H9 (cell line): ENCODE measurements at regions not wholly inside any gene's neighbourhood (a gene's known extent, or its start where the extent isn't known, plus 50 kb on each side); places are given as distances from the start of the nearest gene placed in this dataset.

Experiments
- DNase-seq: peaks from one replicate; pipeline ENCODE4 v3.0.0-alpha.2; 2017
- H2AFZ ChIP-seq: one replicate; pipeline ENCODE4 v1.6.1; 2013; ENCODE audit warnings: mild to moderate bottlenecking, low read length, control low read depth, moderate library complexity
- H2AK5ac ChIP-seq: 2 replicates; pipeline ENCODE4 v1.6.1; 2013; ENCODE audit warnings: low read length, control low read depth, mixed read lengths; ENCODE audit not compliant: insufficient read length
- H2BK120ac ChIP-seq: one replicate; pipeline ENCODE4 v1.6.1; 2013; ENCODE audit warnings: low read depth, mild to moderate bottlenecking, low read length, control low read depth, inconsistent platforms; ENCODE audit not compliant: poor library complexity, severe bottlenecking
- H2BK12ac ChIP-seq: 2 replicates; pipeline ENCODE4 v1.6.1; 2013; ENCODE audit warnings: low read length, control low read depth, mixed read lengths, low read depth; ENCODE audit not compliant: insufficient read length
- H2BK15ac ChIP-seq: 2 replicates; pipeline ENCODE4 v1.6.1; 2013; ENCODE audit warnings: low read depth, low read length, control low read depth
- H2BK20ac ChIP-seq: one replicate; pipeline ENCODE4 v1.6.1; 2013; ENCODE audit warnings: low read depth, mild to moderate bottlenecking, low read length, control low read depth, inconsistent platforms; ENCODE audit not compliant: poor library complexity, severe bottlenecking
- H2BK5ac ChIP-seq: 2 replicates; pipeline ENCODE4 v1.6.1; 2013; ENCODE audit warnings: low read length, control low read depth, mixed read lengths; ENCODE audit not compliant: insufficient read length
- H3K14ac ChIP-seq: 2 replicates; pipeline ENCODE4 v1.6.1; 2013; ENCODE audit warnings: low read length, control low read depth; ENCODE audit not compliant: insufficient read depth
- H3K18ac ChIP-seq: 2 replicates; pipeline ENCODE4 v1.6.1; 2013; ENCODE audit warnings: low read depth, mild to moderate bottlenecking, mixed read lengths, low read length, control low read depth; ENCODE audit not compliant: insufficient read length
- H3K23ac ChIP-seq: 2 replicates; pipeline ENCODE4 v1.6.1; 2013; ENCODE audit warnings: low read length, control low read depth, mixed read lengths, low read depth; ENCODE audit not compliant: insufficient read length
- H3K23me2 ChIP-seq: 2 replicates; pipeline ENCODE4 v1.6.1; 2013; ENCODE audit warnings: low read depth, mild to moderate bottlenecking, mixed read lengths, low read length, control low read depth; ENCODE audit not compliant: insufficient read length, poor library complexity, severe bottlenecking
- H3K27ac ChIP-seq: 2 replicates; pipeline ENCODE4 v1.5.1; 2013; ENCODE audit warnings: low read length, control low read depth, mixed read lengths, low read depth; ENCODE audit not compliant: insufficient read length
- H3K27me3 ChIP-seq: 2 replicates; pipeline ENCODE4 v1.6.1; 2013; ENCODE audit warnings: low read length, control low read depth, inconsistent platforms; ENCODE audit not compliant: insufficient read depth
- H3K4ac ChIP-seq: 2 replicates; pipeline ENCODE4 v1.6.1; 2013; ENCODE audit warnings: low read depth, mild to moderate bottlenecking, control low read depth, inconsistent platforms, low read length, moderate library complexity
- H3K4me1 ChIP-seq: 2 replicates; pipeline ENCODE4 v1.6.1; 2013; ENCODE audit warnings: low read length, control low read depth, inconsistent platforms; ENCODE audit not compliant: insufficient read depth
- H3K4me2 ChIP-seq: 2 replicates; pipeline ENCODE4 v1.6.1; 2013; ENCODE audit warnings: low read length, control low read depth, mixed read lengths; ENCODE audit not compliant: insufficient read length, insufficient read depth
- H3K56ac ChIP-seq: 2 replicates; pipeline ENCODE4 v1.6.1; 2013; ENCODE audit warnings: low read depth, mild to moderate bottlenecking, mixed read lengths, low read length, control low read depth; ENCODE audit not compliant: insufficient read length
- H3K79me1 ChIP-seq: 2 replicates; pipeline ENCODE4 v1.6.1; 2013; ENCODE audit warnings: low read depth, mild to moderate bottlenecking, moderate library complexity, low read length, control low read depth, inconsistent platforms; ENCODE audit not compliant: insufficient read depth, poor library complexity, severe bottlenecking
- H3K79me2 ChIP-seq: 2 replicates; pipeline ENCODE4 v1.6.1; 2013; ENCODE audit warnings: low read length, control low read depth, inconsistent platforms; ENCODE audit not compliant: insufficient read depth
- H3K9ac ChIP-seq: 2 replicates; pipeline ENCODE4 v1.6.1; 2013; ENCODE audit warnings: low read length, control low read depth, mixed read lengths; ENCODE audit not compliant: insufficient read length; ENCODE audit errors: extremely low read depth
- H3K9me3 ChIP-seq: one replicate; pipeline ENCODE4 v1.6.1; 2013; ENCODE audit warnings: low read depth, low read length, inconsistent platforms; ENCODE audit not compliant: control insufficient read depth
- H3T11ph ChIP-seq: one replicate; pipeline ENCODE4 v1.6.1; 2013; ENCODE audit warnings: mild to moderate bottlenecking, low read length, control low read depth, inconsistent platforms
- H4K20me1 ChIP-seq: one replicate; pipeline ENCODE4 v1.6.1; 2013; ENCODE audit not compliant: control insufficient read depth, insufficient read length, insufficient read depth
- H4K5ac ChIP-seq: 2 replicates; pipeline ENCODE4 v1.6.1; 2013; ENCODE audit warnings: low read depth, mild to moderate bottlenecking, mixed read lengths, low read length, control low read depth; ENCODE audit not compliant: insufficient read length
- H4K8ac ChIP-seq: replicated peaks from 2 replicates; pipeline ENCODE4 v1.6.1; 2013; ENCODE audit warnings: low read length, control low read depth, mixed read lengths, low read depth; ENCODE audit not compliant: insufficient read length
- H4K91ac ChIP-seq: 2 replicates; pipeline ENCODE4 v1.6.1; 2013; ENCODE audit warnings: low read depth, mild to moderate bottlenecking, moderate library complexity, mixed read lengths, low read length, control low read depth; ENCODE audit not compliant: insufficient read length
- H3K27ac Mint-ChIP-seq, 3 experiments: 2 replicates in 2 of 3; 3 replicates in 1 of 3; pipeline ENCODE4 v1.8.0; 2020 to 2021; ENCODE audit warnings: mixed read lengths in 3 of 3, mild to moderate bottlenecking in 1 of 3, moderate library complexity in 1 of 3
- H3K27me3 Mint-ChIP-seq: 2 replicates; pipeline ENCODE4 v1.8.0; 2021; ENCODE audit warnings: low read depth, mild to moderate bottlenecking, moderate library complexity, mixed read lengths
- H3K36me3 Mint-ChIP-seq, 3 experiments: 2 replicates in 2 of 3; 3 replicates in 1 of 3; pipeline ENCODE4 v1.8.0; 2020 to 2021; ENCODE audit warnings: low read depth in 3 of 3, mixed read lengths in 3 of 3; ENCODE audit not compliant: insufficient read depth in 1 of 3
- H3K4me1 Mint-ChIP-seq, 2 experiments: 2 replicates each; pipeline ENCODE4 v1.8.0; 2020; ENCODE audit warnings: mixed read lengths in 2 of 2
- H3K4me3 Mint-ChIP-seq, 2 experiments: 2 replicates in 1 of 2; 3 replicates in 1 of 2; pipeline ENCODE4 v1.8.0; 2020 to 2021; ENCODE audit warnings: mild to moderate bottlenecking in 2 of 2, mixed read lengths in 2 of 2, moderate library complexity in 1 of 2
- H3K9me3 Mint-ChIP-seq, 2 experiments: 2 replicates in 1 of 2; 3 replicates in 1 of 2; pipeline ENCODE4 v1.8.0; 2020; ENCODE audit warnings: mild to moderate bottlenecking in 2 of 2, mixed read lengths in 2 of 2, moderate library complexity in 1 of 2
- CTCF ChIP-seq: fragments of 200-600 bp; sonication (generic); conservative IDR thresholded peaks from 3 replicates; pipeline ENCODE4 v1.8.0; 2021; ENCODE audit warnings: antibody characterized with exemption, mild to moderate bottlenecking
- WGBS: extraction: QIAGEN DNeasy Blood & Tissue Kit; methylation state at CpG from one replicate; pipeline ENCODE4 v1.1.7; 2013; ENCODE audit warnings: missing lambda C conversion rate, low lambda C conversion rate, mixed read lengths; ENCODE audit not compliant: insufficient read length; ENCODE audit errors: extremely low coverage; 5-methylcytosine and 5-hydroxymethylcytosine counted together

- no peaks in the 10 kb centered on the region for H3K79me2 ChIP-seq
- no peaks in the 10 kb centered on the region for H3K23me2 ChIP-seq
- Mint-ChIP-seq H3K9me3 (peaks cover 8 to 23% of the 10 kb centered on the region in 2 experiments; a peak in 4 of 5 replicates), H3K36me3 (peaks cover 0 to 4% (median 0%) of the 10 kb centered on the region in 3 experiments; a peak in 1 of 7 replicates), H3K27me3 (peaks cover 18% of the 10 kb centered on the region), H3K4me1 (no peaks in the 10 kb centered on the region), H3K4me3 (no peak overlapping the region), H3K27ac (no peak overlapping the region)
- no peak overlapping the region for H4K8ac ChIP-seq
- DNase-seq = no peak
- H4K91ac ChIP-seq = no peak overlapping the region
- H3K23ac ChIP-seq = no peak overlapping the region
- no peak overlapping the region for H2AFZ ChIP-seq
- H2AK5ac ChIP-seq = no peak overlapping the region
- H3K9ac ChIP-seq = no peak overlapping the region
- H2BK20ac ChIP-seq = no peak overlapping the region
- H3K27ac ChIP-seq = no peak overlapping the region
- H3K4me2 ChIP-seq = no peak overlapping the region
- H3K14ac ChIP-seq = no peak overlapping the region
- TF ChIP-seq CTCF = no peak
- H4K5ac ChIP-seq = no peak overlapping the region
- no peak overlapping the region for H3K56ac ChIP-seq
- no peaks in the 10 kb centered on the region for H4K20me1 ChIP-seq
- no peak overlapping the region for H2BK5ac ChIP-seq
- H3K9me3 ChIP-seq = no peaks in the 10 kb centered on the region
- H2BK12ac ChIP-seq = no peak overlapping the region
- H3K79me1 ChIP-seq = no peaks in the 10 kb centered on the region
- no peaks in the 10 kb centered on the region for H3K27me3 ChIP-seq
- H3K4me1 ChIP-seq = no peaks in the 10 kb centered on the region
- H3K4ac ChIP-seq = no peak overlapping the region
- no CpG with 5 or more reads among the region's 5 CpGs for WGBS
- H2BK15ac ChIP-seq = no peak overlapping the region
- H3T11ph ChIP-seq = no peak overlapping the region
- H2BK120ac ChIP-seq = no peak overlapping the region
- no peak overlapping the region for H3K18ac ChIP-seq
These were observed 214.6 kb downstream of the BRD1 start for GRCh38 chr22:49613108-49613507.
